ENCODE measurements at regions not wholly inside any gene's neighbourhood (a gene's known extent, or its start where the extent isn't known, plus 50 kb on each side); places are given as distances from the start of the nearest gene placed in this dataset.
"Not testable (repeated sequence)": the region's sequence is repeated elsewhere in the genome, so short reads cannot be mapped to it uniquely, and the experiment has no call there.

GRCh38 chr4:30553151-30553550 lies 167.0 kb upstream of the PCDH7 start:
- DNase-seq (ENCODE audit: low read depth), result no peak
- TF ChIP-seq POLR2A (IDR thresholded peaks at IDR 0.05; ENCODE audit: extremely low read depth, insufficient read length), result no peak
- no peak for TF ChIP-seq MYC (IDR thresholded peaks at IDR 0.05; ENCODE audit: low read depth, low read length)
- TF ChIP-seq CTCF (IDR thresholded peaks at IDR 0.05; ENCODE audit: low read depth, low read length), result no peak
- TF ChIP-seq MAX (IDR thresholded peaks at IDR 0.05; ENCODE audit: low read depth, low read length), result no peak
- no peak overlapping the region for H3K4me3 ChIP-seq (ENCODE audit: low read depth, low read length)

- DNase-seq (ENCODE audit: low read depth), result no peak
- no peak overlapping the region for H3K4me3 ChIP-seq (ENCODE audit: low read depth, low read length)
- no peak for TF ChIP-seq CTCF (IDR thresholded peaks at IDR 0.05; ENCODE audit: low read depth, low read length)
- TF ChIP-seq MYC (IDR thresholded peaks at IDR 0.05; ENCODE audit: low read depth, low read length), result no peak
- no peak for TF ChIP-seq MAX (IDR thresholded peaks at IDR 0.05; ENCODE audit: low read depth, low read length)
- TF ChIP-seq POLR2A (IDR thresholded peaks at IDR 0.05; ENCODE audit: extremely low read depth, insufficient read length), result no peak
Measured at GRCh38 chr4:30553706-30554105, 166.5 kb upstream of the PCDH7 start.

DNA sequence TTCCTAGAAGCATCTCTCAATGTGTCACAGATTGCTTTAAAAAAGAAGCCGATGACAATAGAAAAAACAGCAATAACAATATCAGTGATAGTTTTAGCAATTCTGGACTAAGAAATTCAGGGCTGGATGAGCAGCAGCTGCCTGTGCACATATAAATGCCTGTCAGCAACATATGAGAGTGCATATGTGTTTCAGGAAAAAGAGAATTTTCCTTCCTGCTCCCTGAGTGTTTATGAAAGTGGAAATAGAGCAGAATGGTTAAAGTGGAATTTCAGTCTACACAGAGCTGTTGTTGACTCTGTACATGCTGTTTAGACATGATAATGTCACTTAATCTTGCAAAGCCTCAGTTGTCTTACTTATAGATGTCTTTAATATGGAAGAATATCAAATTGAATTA lies 164.4 kb upstream of the PCDH7 start:
- DNase-seq (ENCODE audit: low read depth), result no peak
- TF ChIP-seq MYC (IDR thresholded peaks at IDR 0.05; ENCODE audit: low read depth, low read length), result no peak
- TF ChIP-seq POLR2A (IDR thresholded peaks at IDR 0.05; ENCODE audit: extremely low read depth, insufficient read length), result no peak
- TF ChIP-seq MAX (IDR thresholded peaks at IDR 0.05; ENCODE audit: low read depth, low read length), result no peak
- TF ChIP-seq CTCF (IDR thresholded peaks at IDR 0.05; ENCODE audit: low read depth, low read length), result no peak
- no peak overlapping the region for H3K4me3 ChIP-seq (ENCODE audit: low read depth, low read length)

GRCh38 chr4:30559481-30559880 lies 160.7 kb upstream of the PCDH7 start:
- no peak for DNase-seq (ENCODE audit: low read depth)
- H3K4me3 ChIP-seq (ENCODE audit: low read depth, low read length), result no peak overlapping the region
- no peak for TF ChIP-seq CTCF (IDR thresholded peaks at IDR 0.05; ENCODE audit: low read depth, low read length)
- no peak for TF ChIP-seq MYC (IDR thresholded peaks at IDR 0.05; ENCODE audit: low read depth, low read length)
- TF ChIP-seq MAX (IDR thresholded peaks at IDR 0.05; ENCODE audit: low read depth, low read length), result no peak
- no peak for TF ChIP-seq POLR2A (IDR thresholded peaks at IDR 0.05; ENCODE audit: extremely low read depth, insufficient read length)

DNA sequence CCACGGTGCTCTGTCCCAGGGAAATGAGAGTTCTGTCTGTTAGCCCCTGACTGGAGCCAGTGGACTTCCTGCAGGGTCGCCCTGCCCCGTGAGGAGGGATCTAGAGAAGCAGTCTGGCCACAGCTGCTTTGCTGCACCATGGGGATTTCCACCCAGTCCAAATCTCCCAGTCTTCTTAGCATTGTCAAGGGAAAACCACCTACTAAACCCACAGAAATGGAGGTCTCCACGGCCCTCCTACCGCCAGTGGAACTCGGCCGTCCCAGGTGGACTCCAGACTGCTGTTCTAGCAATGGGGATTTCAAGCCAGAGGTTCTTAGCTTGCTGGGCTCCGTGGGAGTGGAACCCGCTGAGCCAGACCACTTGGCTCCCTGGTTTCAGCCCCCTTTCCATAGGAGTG lies 133.3 kb upstream of the PCDH7 start:
- no peak for DNase-seq (ENCODE audit: low read depth)
- H3K4me3 ChIP-seq (ENCODE audit: low read depth, low read length), result no peak overlapping the region
- TF ChIP-seq MYC (IDR thresholded peaks at IDR 0.05; ENCODE audit: low read depth, low read length) (no peak), CTCF (IDR thresholded peaks at IDR 0.05; ENCODE audit: low read depth, low read length) (no peak), MAX (IDR thresholded peaks at IDR 0.05; ENCODE audit: low read depth, low read length) (no peak)

DNA sequence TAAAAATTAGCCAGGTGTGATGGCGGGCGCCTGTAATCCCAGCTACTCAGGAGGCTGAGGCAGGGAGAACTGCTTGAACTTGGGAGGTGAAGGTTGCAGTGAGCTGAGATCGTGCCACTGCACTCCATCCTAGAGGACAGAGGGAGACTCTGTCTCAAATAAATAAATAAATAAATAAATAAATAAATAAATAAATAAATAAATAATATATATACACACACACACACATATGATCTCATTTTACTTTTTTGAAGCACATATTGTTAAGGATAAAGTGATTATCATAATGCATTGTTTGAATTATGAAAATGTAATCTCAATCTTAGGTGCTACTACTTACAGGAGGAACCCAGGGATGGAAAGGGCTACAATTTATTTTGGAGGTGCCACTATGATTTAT lies 130.5 kb upstream of the PCDH7 start:
- H3K4me3 ChIP-seq (ENCODE audit: low read depth, low read length), result not testable (repeated sequence)

More for the DNA sequence above, 130.5 kb upstream of the PCDH7 start:
- DNase-seq (ENCODE audit: low read depth), result not testable (repeated sequence)
